H1 (cell line): ENCODE measurements at regions not wholly inside any gene's neighbourhood (a gene's known extent, or its start where the extent isn't known, plus 50 kb on each side); places are given as distances from the start of the nearest gene placed in this dataset.

Experiments used
- CTCF ChIA-PET: fragments of 300-600 bp; sonication (Branson Sonifier 250); formaldehyde crosslinking; loops from one replicate; lab custom pipeline; 2021; ENCODE audit not compliant: partially characterized antibody; lab: Charles Lee
- POLR2A ChIA-PET: fragments of 300-600 bp; sonication (Branson Sonifier 250); formaldehyde crosslinking; loops from one replicate; lab custom pipeline; 2021; ENCODE audit warnings: inconsistent platforms; ENCODE audit not compliant: partially characterized antibody; lab: Charles Lee
- DNase-seq, 2 experiments: peaks; one replicate each; pipeline versions ENCODE4 v3.0.0 to v3.0.0-alpha.2; 2010 to 2022; ENCODE audit warnings: low spot score in 2 of 2, low read depth in 1 of 2, mixed read lengths in 1 of 2
- FAIRE-seq: peaks from 2 replicates; lab custom pipeline; 2011; peaks lifted over from hg19 to GRCh38; lab: Jason Lieb, UNC
- H2AFZ ChIP-seq: 2 replicates; pipeline ENCODE4 v1.8.1; 2012; ENCODE audit warnings: low read length, inconsistent platforms
- H2AK5ac ChIP-seq: 2 replicates; pipeline ENCODE4 v1.6.1; 2013; ENCODE audit warnings: low read depth, low read length
- H2BK120ac ChIP-seq: replicated peaks from 2 replicates; pipeline ENCODE3; 2013; ENCODE audit warnings: low read depth, low read length, inconsistent platforms
- H2BK12ac ChIP-seq: 2 replicates; pipeline ENCODE4 v1.6.1; 2013; ENCODE audit warnings: low read depth, low read length
- H2BK15ac ChIP-seq: 2 replicates; pipeline ENCODE4 v1.6.1; 2013; ENCODE audit warnings: low read length
- H2BK20ac ChIP-seq: 2 replicates; pipeline ENCODE4 v1.6.1; 2013; ENCODE audit warnings: low read length
- H2BK5ac ChIP-seq: 2 replicates; pipeline ENCODE4 v1.6.1; 2013; ENCODE audit warnings: low read depth, low read length
- H3K14ac ChIP-seq: 2 replicates; pipeline ENCODE4 v1.6.1; 2013; ENCODE audit warnings: inconsistent platforms; ENCODE audit not compliant: insufficient read length
- H3K18ac ChIP-seq: 2 replicates; pipeline ENCODE4 v1.6.1; 2013; ENCODE audit warnings: low read length; ENCODE audit errors: extremely low read depth
- H3K23ac ChIP-seq: 2 replicates; pipeline ENCODE4 v1.6.1; 2013; ENCODE audit warnings: inconsistent platforms; ENCODE audit not compliant: insufficient read length
- H3K23me2 ChIP-seq: 2 replicates; pipeline ENCODE4 v1.6.1; 2013; ENCODE audit warnings: low read depth, low read length
- H3K27ac ChIP-seq: 2 replicates; pipeline ENCODE4 v1.6.1; 2011; ENCODE audit warnings: low read depth, low read length, inconsistent platforms
- H3K27me3 ChIP-seq, 4 experiments: replicated peaks in 1 of 4; 1 replicate in 1 of 4; 2 replicates in 3 of 4; pipeline versions ENCODE4 v1.6.1 to v1.8.1; 2011 to 2013; ENCODE audit warnings: low read length in 3 of 4, mild to moderate bottlenecking in 3 of 4, inconsistent platforms in 2 of 4, mixed read lengths in 2 of 4, moderate library complexity in 1 of 4; ENCODE audit not compliant: control insufficient read depth in 3 of 4, insufficient read depth in 3 of 4; ENCODE audit errors: extremely low read depth in 1 of 4
- H3K36me3 ChIP-seq, 4 experiments: 2 replicates each; pipeline versions ENCODE4 v1.6.1 to v1.8.1; 2011 to 2013; ENCODE audit warnings: mild to moderate bottlenecking in 4 of 4, low read length in 3 of 4, moderate library complexity in 2 of 4, control low read depth in 1 of 4, inconsistent platforms in 1 of 4; ENCODE audit not compliant: insufficient read depth in 4 of 4, control insufficient read depth in 2 of 4
- H3K4ac ChIP-seq: replicated peaks from 2 replicates; pipeline ENCODE3; 2013; ENCODE audit warnings: low read length, low read depth, mixed read lengths, inconsistent platforms; ENCODE audit not compliant: insufficient read length
- H3K4me1 ChIP-seq, 4 experiments: replicated peaks in 1 of 4; 1 replicate in 1 of 4; 2 replicates in 3 of 4; pipeline versions ENCODE4 v1.6.1 to v1.8.1; 2011 to 2013; ENCODE audit warnings: low read length in 3 of 4, inconsistent platforms in 2 of 4, mixed read lengths in 1 of 4; ENCODE audit not compliant: insufficient read depth in 4 of 4, control insufficient read depth in 3 of 4
- H3K4me2 ChIP-seq, 2 experiments: 2 replicates each; pipeline versions ENCODE4 v1.6.1 to v1.8.1; 2011 to 2013; ENCODE audit warnings: low read depth in 2 of 2, low read length in 2 of 2, control low read depth in 1 of 2, inconsistent platforms in 1 of 2, mild to moderate bottlenecking in 1 of 2; ENCODE audit not compliant: insufficient read depth in 1 of 2
- H3K4me3 ChIP-seq, 4 experiments: fragments of 200-600, 300-600 bp in 1 of 4; sonication (generic), shearing (Covaris generic), sonication (Bioruptor Twin) in 1 of 4; 2 replicates each; pipeline versions ENCODE4 v1.5.1 to v1.8.1; 2011 to 2016; ENCODE audit warnings: low read length in 4 of 4, low read depth in 3 of 4, control low read depth in 2 of 4, inconsistent platforms in 2 of 4, mild to moderate bottlenecking in 2 of 4, mixed read lengths in 1 of 4, moderate library complexity in 1 of 4; ENCODE audit not compliant: insufficient read depth in 2 of 4; ENCODE audit errors: extremely low read depth in 1 of 4
- H3K56ac ChIP-seq: replicated peaks from 2 replicates; pipeline ENCODE3; 2013; ENCODE audit warnings: low read depth, mild to moderate bottlenecking, mixed read lengths, low read length, inconsistent platforms; ENCODE audit not compliant: insufficient read length
- H3K79me1 ChIP-seq: 2 replicates; pipeline ENCODE4 v1.6.1; 2013; ENCODE audit warnings: low read depth, low read length, control low read depth
- H3K79me2 ChIP-seq, 2 experiments: 2 replicates each; pipeline versions ENCODE4 v1.6.1 to v1.8.1; 2012 to 2013; ENCODE audit warnings: low read length in 2 of 2, mild to moderate bottlenecking in 2 of 2, inconsistent platforms in 1 of 2; ENCODE audit not compliant: insufficient read depth in 2 of 2, control insufficient read depth in 1 of 2
- H3K9ac ChIP-seq, 4 experiments: replicated peaks in 1 of 4; 1 replicate in 1 of 4; 2 replicates in 3 of 4; pipeline versions ENCODE4 v1.6.1 to v1.8.1; 2011 to 2013; ENCODE audit warnings: low read depth in 3 of 4, low read length in 3 of 4, control low read depth in 2 of 4, mild to moderate bottlenecking in 2 of 4, moderate library complexity in 2 of 4, inconsistent platforms in 1 of 4; ENCODE audit errors: extremely low read depth in 1 of 4
- H3K9me3 ChIP-seq, 2 experiments: 2 replicates each; pipeline versions ENCODE4 v1.6.1 to v1.8.1; 2012 to 2013; ENCODE audit warnings: mild to moderate bottlenecking in 2 of 2, moderate library complexity in 2 of 2, control low read depth in 1 of 2, inconsistent platforms in 1 of 2, low read depth in 1 of 2, low read length in 1 of 2, mixed read lengths in 1 of 2; ENCODE audit not compliant: insufficient read depth in 2 of 2
- H4K20me1 ChIP-seq, 2 experiments: replicated peaks in 1 of 2; 2 replicates each; pipeline versions ENCODE3 to v1.8.1; 2011 to 2013; ENCODE audit warnings: inconsistent platforms in 2 of 2, low read length in 2 of 2, mild to moderate bottlenecking in 1 of 2; ENCODE audit not compliant: insufficient read depth in 2 of 2, control insufficient read depth in 1 of 2
- H4K5ac ChIP-seq: 2 replicates; pipeline ENCODE4 v1.6.1; 2013; ENCODE audit warnings: low read length, low read depth, mixed read lengths, inconsistent platforms; ENCODE audit not compliant: insufficient read length
- H4K8ac ChIP-seq: 2 replicates; pipeline ENCODE4 v1.8.0; 2013; ENCODE audit warnings: mild to moderate bottlenecking, moderate library complexity, low read length, inconsistent platforms; ENCODE audit not compliant: insufficient read depth; ENCODE audit errors: extremely low read depth
- H4K91ac ChIP-seq: replicated peaks from 2 replicates; pipeline ENCODE3; 2013; ENCODE audit warnings: low read length, mixed read lengths, inconsistent platforms; ENCODE audit not compliant: insufficient read length
- POU5F1 ChIP-seq: IDR thresholded peaks from 2 replicates; pipeline ENCODE4 v1.6.1; 2011; ENCODE audit warnings: low read depth, mild to moderate bottlenecking, low read length, moderate library complexity
- WGBS, 2 experiments: shearing (Covaris generic) in 1 of 2; methylation state at CpG; one replicate each; pipeline versions ENCODE4 v1.1.6 to v1.1.7; 2013 to 2015; ENCODE audit warnings: low lambda C conversion rate in 2 of 2, mixed read lengths in 2 of 2, inconsistent platforms in 1 of 2, low coverage in 1 of 2, missing lambda C conversion rate in 1 of 2; ENCODE audit not compliant: insufficient replicate concordance in 2 of 2, insufficient coverage in 1 of 2, insufficient read length in 1 of 2; ENCODE audit errors: extremely low coverage in 1 of 2, missing lambda C conversion rate in 1 of 2; 5-methylcytosine and 5-hydroxymethylcytosine counted together

DNA sequence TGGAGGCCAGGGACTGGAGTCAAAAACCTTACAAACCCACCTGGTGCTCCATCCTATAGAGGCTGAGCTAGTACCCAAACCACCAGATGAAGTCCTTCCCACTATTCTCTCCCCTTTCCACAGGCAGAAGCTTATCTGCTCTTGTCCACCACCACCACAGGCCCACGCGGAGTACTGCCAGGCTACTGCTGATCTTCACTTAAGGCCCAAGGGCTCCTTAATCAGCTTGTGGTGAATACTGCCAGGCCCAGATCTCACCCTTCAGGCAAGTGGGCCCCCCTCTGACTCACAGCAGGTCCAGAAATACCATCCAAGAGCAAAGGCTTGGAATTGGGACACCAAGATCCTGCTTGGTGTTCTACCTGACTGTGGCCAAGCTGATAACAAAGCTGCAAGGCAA is 598.1 kb upstream of the CBLB start:
- H2BK20ac ChIP-seq = no peak overlapping the region
- no peak overlapping the region for H2BK15ac ChIP-seq
- no peaks in the 10 kb centered on the region for H3K79me1 ChIP-seq
- 96% methylated on average over 2 of the region's 2 CpGs; no CpG with 5 or more reads in 1 of the 2 experiments for WGBS, 2 experiments
- no peak for FAIRE-seq
- H4K20me1 ChIP-seq = no peaks in the 10 kb centered on the region
- no peak overlapping the region for H3K4me2 ChIP-seq
- H4K8ac ChIP-seq = no peak overlapping the region
- H3K27ac ChIP-seq = no peak overlapping the region
- H3K9ac ChIP-seq = no peak overlapping the region
- H4K5ac ChIP-seq = no peak overlapping the region
- no peak overlapping the region for H3K14ac ChIP-seq
- no peak overlapping the region for H2AFZ ChIP-seq
- CTCF ChIA-PET = interaction anchor here (1.1 kb wide), 1 partner anchor 37 kb away, joined by 3 read pairs; no protein-coding TSS in a partner anchor
- no peak overlapping the region for H4K91ac ChIP-seq
- H3K23ac ChIP-seq = no peak overlapping the region
- no peaks in the 10 kb centered on the region for H3K79me2 ChIP-seq
- no peak overlapping the region for H2BK120ac ChIP-seq
- H3K36me3 ChIP-seq = no peaks in the 10 kb centered on the region
- peaks cover 0 to 2% of the 10 kb centered on the region in 2 experiments; a peak in 1 of 4 replicates for H3K9me3 ChIP-seq
- H3K56ac ChIP-seq = no peak overlapping the region
- no peak overlapping the region for H2BK5ac ChIP-seq
- H3K4ac ChIP-seq = no peak overlapping the region
- no peak overlapping the region for H3K18ac ChIP-seq
- POLR2A ChIA-PET = no interaction called here
- H3K4me1 ChIP-seq = no peaks in the 10 kb centered on the region
- no peak overlapping the region for H2AK5ac ChIP-seq
- H3K23me2 ChIP-seq = no peaks in the 10 kb centered on the region
- H2BK12ac ChIP-seq = no peak overlapping the region
- no peaks in the 10 kb centered on the region for H3K27me3 ChIP-seq
- TF ChIP-seq POU5F1 = no peak
- TF ChIP-seq, all 59 proteins: peak for 0
- no peak for DNase-seq
- H3K4me3 ChIP-seq = no peak overlapping the region
